Natural killer cell (primary cell): ENCODE measurements at regions not wholly inside any gene's neighbourhood (a gene's known extent, or its start where the extent isn't known, plus 50 kb on each side); places are given as distances from the start of the nearest gene placed in this dataset.

Experiments
- ATAC-seq, 3 donors: fragments of 150-1000 bp in 2 of 3; fragments of 200-7000 bp in 1 of 3; cut with Tn5 transposase; 1 replicate in 1 of 3; 2 replicates in 2 of 3; pipeline ENCODE4 v1.10.0; 2021; ENCODE audit warnings: mild to moderate bottlenecking in 2 of 3, moderate library complexity in 2 of 3
- DNase-seq, 2 donors: peaks; one replicate each; pipeline versions ENCODE4 v3.0.0 to v3.0.0-alpha.2; 2013 to 2021; ENCODE audit warnings: mixed read lengths in 1 of 2
- H3K27ac ChIP-seq: one replicate; pipeline ENCODE4 v1.5.1; 2013; ENCODE audit warnings: mild to moderate bottlenecking, low read length
- H3K27me3 ChIP-seq: one replicate; pipeline ENCODE4 v1.6.1; 2013; ENCODE audit warnings: low read length; ENCODE audit not compliant: control insufficient read depth, insufficient read depth
- H3K36me3 ChIP-seq: one replicate; pipeline ENCODE4 v1.6.1; 2013; ENCODE audit warnings: low read length; ENCODE audit not compliant: control insufficient read depth, insufficient read depth
- H3K4me1 ChIP-seq: one replicate; pipeline ENCODE4 v1.6.1; 2013; ENCODE audit warnings: low read length; ENCODE audit not compliant: control insufficient read depth, insufficient read depth
- H3K4me3 ChIP-seq: one replicate; pipeline ENCODE4 v1.5.1; 2013; ENCODE audit warnings: low read length
- H3K9me3 ChIP-seq: one replicate; pipeline ENCODE4 v1.6.1; 2013; ENCODE audit warnings: low read length; ENCODE audit not compliant: control insufficient read depth, insufficient read depth
- H3K27ac Mint-ChIP-seq, 2 donors: one replicate each; pipeline ENCODE4 v1.8.0; 2022; ENCODE audit warnings: mild to moderate bottlenecking in 2 of 2, mixed read lengths in 2 of 2, moderate library complexity in 1 of 2
- H3K27me3 Mint-ChIP-seq, 2 donors: one replicate each; pipeline ENCODE4 v1.8.0; 2022; ENCODE audit warnings: low read depth in 2 of 2, mixed read lengths in 2 of 2
- H3K36me3 Mint-ChIP-seq: one replicate; pipeline ENCODE4 v1.8.0; 2022; ENCODE audit warnings: mixed read lengths
- H3K4me1 Mint-ChIP-seq, 2 donors: one replicate each; pipeline ENCODE4 v1.8.0; 2022; ENCODE audit warnings: mixed read lengths in 2 of 2
- H3K4me3 Mint-ChIP-seq: one replicate; pipeline ENCODE4 v1.8.0; 2022; ENCODE audit warnings: mild to moderate bottlenecking, moderate library complexity, mixed read lengths
- H3K9me3 Mint-ChIP-seq, 2 donors: one replicate each; pipeline ENCODE4 v1.8.0; 2022; ENCODE audit warnings: mixed read lengths in 2 of 2
- CTCF ChIP-seq: fragments of 200-600 bp; IDR thresholded peaks from one replicate; pipeline ENCODE4 v1.8.0; 2022; ENCODE audit warnings: antibody characterized with exemption
- WGBS: methylation state at CpG from one replicate; pipeline ENCODE4 v1.1.7; 2013; ENCODE audit warnings: missing lambda C conversion rate; ENCODE audit not compliant: insufficient coverage; 5-methylcytosine and 5-hydroxymethylcytosine counted together
- intact Hi-C: fragments of 100-400 bp; cut with micrococcal nuclease; formaldehyde crosslinking; loops from one replicate; pipeline ENCODE4 v1.14.2; 2022

- H3K27ac ChIP-seq = no peak overlapping the region
- H3K27ac Mint-ChIP-seq = no peak overlapping the region
- H3K9me3 Mint-ChIP-seq = no peaks in the 10 kb centered on the region
- no peaks in the 10 kb centered on the region for H3K36me3 Mint-ChIP-seq
- H3K4me3 Mint-ChIP-seq = no peak overlapping the region
- no peak overlapping the region for H3K4me3 ChIP-seq
- ATAC-seq (no peak), DNase-seq (no peak)
- H3K4me1 ChIP-seq = no peaks in the 10 kb centered on the region
- no peaks in the 10 kb centered on the region for H3K27me3 ChIP-seq
- H3K4me1 Mint-ChIP-seq = no peaks in the 10 kb centered on the region
- H3K27me3 Mint-ChIP-seq = peaks cover 15 to 16% of the 10 kb centered on the region in 2 donors
- intact Hi-C loops = no loop called here
- no peaks in the 10 kb centered on the region for H3K36me3 ChIP-seq
- 65% methylated on average over 6 of the region's 6 CpGs for WGBS
- TF ChIP-seq CTCF = no peak
- H3K9me3 ChIP-seq = no peaks in the 10 kb centered on the region
These were observed 60.5 kb upstream of the CPXM2 start for GRCh38 chr10:123952099-123952498.

- no peak overlapping the region for H3K27ac Mint-ChIP-seq
- peaks cover 15 to 16% of the 10 kb centered on the region in 2 donors for H3K27me3 Mint-ChIP-seq
- WGBS = 64% methylated on average over 9 of the region's 9 CpGs
- TF ChIP-seq CTCF = no peak
- H3K36me3 Mint-ChIP-seq = no peaks in the 10 kb centered on the region
- no peaks in the 10 kb centered on the region for H3K9me3 Mint-ChIP-seq
- H3K4me3 Mint-ChIP-seq = no peak overlapping the region
- peaks cover 0 to 4% of the 10 kb centered on the region in 2 donors for H3K4me1 Mint-ChIP-seq
- H3K4me3 ChIP-seq = no peak overlapping the region
- no peaks in the 10 kb centered on the region for H3K36me3 ChIP-seq
- no peak overlapping the region for H3K27ac ChIP-seq
- no peaks in the 10 kb centered on the region for H3K9me3 ChIP-seq
- H3K27me3 ChIP-seq = no peaks in the 10 kb centered on the region
- H3K4me1 ChIP-seq = no peaks in the 10 kb centered on the region
- intact Hi-C loops = no loop called here
- ATAC-seq (no peak), DNase-seq (no peak)
These were observed 56.6 kb upstream of the CPXM2 start for GRCh38 chr10:123948030-123948823.

GRCh38 chr10:123945325-123945920, 53.8 kb upstream of the CPXM2 start:
- intact Hi-C loops = no loop called here
- no peaks in the 10 kb centered on the region for H3K9me3 Mint-ChIP-seq
- Histone ChIP-seq H3K4me1 (no peaks in the 10 kb centered on the region), H3K27ac (no peak overlapping the region), H3K36me3 (no peaks in the 10 kb centered on the region), H3K4me3 (no peak overlapping the region), H3K9me3 (no peaks in the 10 kb centered on the region), H3K27me3 (no peaks in the 10 kb centered on the region)
- DNase-seq (no peak), ATAC-seq (no peak)
- no peak overlapping the region for H3K27ac Mint-ChIP-seq
- no peaks in the 10 kb centered on the region for H3K36me3 Mint-ChIP-seq
- H3K27me3 Mint-ChIP-seq = peaks cover 0 to 7% of the 10 kb centered on the region in 2 donors
- no peak for TF ChIP-seq CTCF
- H3K4me3 Mint-ChIP-seq = no peak overlapping the region
- WGBS = 83% methylated on average over 7 of the region's 8 CpGs
- H3K4me1 Mint-ChIP-seq = peaks cover 0 to 4% of the 10 kb centered on the region in 2 donors
